Body of pancreas (tissue), 4 donors: ENCODE measurements at regions not wholly inside any gene's neighbourhood (a gene's known extent, or its start where the extent isn't known, plus 50 kb on each side); places are given as distances from the start of the nearest gene placed in this dataset.

ENCODE experiments used
- POLR2A ChIP-seq, 3 donors: fragments of 450-650 bp; IDR thresholded peaks; one replicate each; pipeline ENCODE4 v1.6.1; 2016; ENCODE audit warnings: antibody characterized with exemption in 3 of 3, mild to moderate bottlenecking in 2 of 3
- TF ChIP-seq, protein P1 (sequence below), 7 experiments: fragments of 450-650 bp in 4 of 7; fragments of 200-600 bp in 3 of 7; sonication (generic) in 3 of 7; IDR thresholded peaks; one replicate each; pipeline ENCODE4 v1.5.1; 2016 to 2019; ENCODE audit warnings: antibody characterized with exemption in 7 of 7

GRCh38 chr11:97296301-97296700 is 906.5 kb downstream of the JRKL start:
- TF ChIP-seq, protein P1, sequence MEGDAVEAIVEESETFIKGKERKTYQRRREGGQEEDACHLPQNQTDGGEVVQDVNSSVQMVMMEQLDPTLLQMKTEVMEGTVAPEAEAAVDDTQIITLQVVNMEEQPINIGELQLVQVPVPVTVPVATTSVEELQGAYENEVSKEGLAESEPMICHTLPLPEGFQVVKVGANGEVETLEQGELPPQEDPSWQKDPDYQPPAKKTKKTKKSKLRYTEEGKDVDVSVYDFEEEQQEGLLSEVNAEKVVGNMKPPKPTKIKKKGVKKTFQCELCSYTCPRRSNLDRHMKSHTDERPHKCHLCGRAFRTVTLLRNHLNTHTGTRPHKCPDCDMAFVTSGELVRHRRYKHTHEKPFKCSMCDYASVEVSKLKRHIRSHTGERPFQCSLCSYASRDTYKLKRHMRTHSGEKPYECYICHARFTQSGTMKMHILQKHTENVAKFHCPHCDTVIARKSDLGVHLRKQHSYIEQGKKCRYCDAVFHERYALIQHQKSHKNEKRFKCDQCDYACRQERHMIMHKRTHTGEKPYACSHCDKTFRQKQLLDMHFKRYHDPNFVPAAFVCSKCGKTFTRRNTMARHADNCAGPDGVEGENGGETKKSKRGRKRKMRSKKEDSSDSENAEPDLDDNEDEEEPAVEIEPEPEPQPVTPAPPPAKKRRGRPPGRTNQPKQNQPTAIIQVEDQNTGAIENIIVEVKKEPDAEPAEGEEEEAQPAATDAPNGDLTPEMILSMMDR (IDR thresholded peaks at IDR 0.05): no peak
- TF ChIP-seq POLR2A (IDR thresholded peaks at IDR 0.05): no peak
